ENCODE measurements at regions not wholly inside any gene's neighbourhood (a gene's known extent, or its start where the extent isn't known, plus 50 kb on each side); places are given as distances from the start of the nearest gene placed in this dataset.

DNA sequence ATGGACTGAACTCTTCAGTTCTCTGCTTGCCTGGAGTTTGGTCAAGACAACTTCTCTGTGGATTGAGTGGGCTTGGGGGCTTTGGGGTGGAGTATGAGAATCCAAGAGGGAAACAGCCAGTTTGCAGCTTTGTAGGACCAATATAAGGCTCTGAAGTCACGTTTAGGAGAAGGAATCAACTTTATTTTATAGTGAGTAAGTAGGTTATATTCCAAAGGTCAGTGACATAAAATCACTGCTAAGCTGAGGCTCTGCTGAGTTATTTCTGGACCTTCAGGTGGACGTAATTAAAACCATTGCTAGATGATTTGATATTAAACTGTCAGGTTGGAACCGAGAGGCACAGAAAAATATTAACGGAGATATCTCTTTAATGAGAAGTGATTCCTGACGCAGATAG lies 514.4 kb downstream of the DMAC1 start (continued):
- no peak for TF ChIP-seq RXRA (IDR thresholded peaks at IDR 0.05; ENCODE audit: insufficient read depth, low read depth, low read length)
- TF ChIP-seq CTBP2 (IDR thresholded peaks at IDR 0.05; ENCODE audit: borderline replicate concordance, insufficient read depth, insufficient read length, low read length), result no peak
- TF ChIP-seq, protein P1, sequence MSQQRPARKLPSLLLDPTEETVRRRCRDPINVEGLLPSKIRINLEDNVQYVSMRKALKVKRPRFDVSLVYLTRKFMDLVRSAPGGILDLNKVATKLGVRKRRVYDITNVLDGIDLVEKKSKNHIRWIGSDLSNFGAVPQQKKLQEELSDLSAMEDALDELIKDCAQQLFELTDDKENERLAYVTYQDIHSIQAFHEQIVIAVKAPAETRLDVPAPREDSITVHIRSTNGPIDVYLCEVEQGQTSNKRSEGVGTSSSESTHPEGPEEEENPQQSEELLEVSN (IDR thresholded peaks at IDR 0.05), result no peak

Data from H1 (cell line).